ENCODE measurements at regions not wholly inside any gene's neighbourhood (a gene's known extent, or its start where the extent isn't known, plus 50 kb on each side); places are given as distances from the start of the nearest gene placed in this dataset.

DNA sequence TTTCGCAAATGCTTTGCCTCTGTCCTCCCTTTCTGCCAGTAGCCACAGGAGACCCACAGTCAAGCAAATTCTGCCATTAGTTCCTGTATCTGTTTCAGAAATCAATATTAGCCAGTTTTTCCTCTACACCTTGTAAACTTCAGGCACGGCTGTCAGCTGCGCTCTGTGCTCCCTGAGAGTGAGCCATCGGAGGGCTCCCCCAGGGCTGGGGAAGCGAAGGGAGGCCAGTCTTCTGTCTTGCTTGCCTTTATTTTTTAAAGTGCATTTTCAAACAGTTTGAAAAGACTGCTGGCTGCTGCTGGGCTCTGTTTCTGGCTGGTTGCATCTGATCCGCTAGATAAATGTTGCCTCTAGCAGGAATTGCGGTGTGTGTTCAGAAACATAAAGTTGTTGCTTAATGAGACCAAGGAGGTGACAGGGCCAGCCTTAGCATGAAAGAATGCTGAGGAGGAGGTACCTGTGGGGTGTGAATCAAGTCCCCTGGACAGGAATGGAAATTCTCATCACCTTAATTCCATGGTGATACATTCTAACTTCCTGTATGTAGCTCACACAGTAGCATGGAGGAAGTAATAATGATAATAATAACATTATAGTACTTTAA lies 421.7 kb upstream of the KIF2A start:
- Histone ChIP-seq H3K9ac (ENCODE audit: low read depth, low read length) (no peak overlapping the region), H3K4me1 (ENCODE audit: insufficient read depth, low read length) (no peaks in the 10 kb centered on the region), H3K4me3 (ENCODE audit: low read length) (no peak overlapping the region), H3K36me3 (ENCODE audit: insufficient read depth, low read length) (no peaks in the 10 kb centered on the region), H3K27me3 (ENCODE audit: insufficient read depth, low read length) (no peaks in the 10 kb centered on the region), H3K27ac (ENCODE audit: low read depth, low read length) (no peak overlapping the region), H3K9me3 (ENCODE audit: insufficient read depth, low read depth, low read length) (no peaks in the 10 kb centered on the region)
- WGBS = 94% methylated on average over 7 of the region's 7 CpGs

DNA sequence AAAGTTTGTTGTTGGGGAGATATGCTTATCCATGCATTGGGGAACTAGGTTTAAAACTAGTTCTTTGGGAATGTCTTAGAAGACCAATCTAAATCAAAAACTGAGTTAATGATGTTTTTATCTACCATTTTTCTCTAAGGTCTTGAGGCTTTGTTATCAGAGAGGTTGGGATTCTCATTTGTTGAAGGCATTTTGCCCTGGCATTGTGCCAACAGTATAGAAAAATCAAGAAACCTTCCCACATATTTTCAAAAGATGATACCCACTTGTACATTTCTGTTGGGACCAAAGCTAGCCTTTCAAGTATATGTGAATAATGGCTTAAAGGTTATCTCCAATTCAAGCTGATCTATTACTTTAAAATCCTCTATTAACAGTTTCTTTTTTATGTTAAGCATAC lies 419.8 kb upstream of the KIF2A start:
- H3K27ac ChIP-seq (ENCODE audit: low read depth, low read length) = no peak overlapping the region
- H3K9ac ChIP-seq (ENCODE audit: low read depth, low read length) = no peak overlapping the region
- no peaks in the 10 kb centered on the region for H3K9me3 ChIP-seq (ENCODE audit: insufficient read depth, low read depth, low read length)
- no peaks in the 10 kb centered on the region for H3K4me1 ChIP-seq (ENCODE audit: insufficient read depth, low read length)
- no peaks in the 10 kb centered on the region for H3K27me3 ChIP-seq (ENCODE audit: insufficient read depth, low read length)
- no peak overlapping the region for H3K4me3 ChIP-seq (ENCODE audit: low read length)
- no peaks in the 10 kb centered on the region for H3K36me3 ChIP-seq (ENCODE audit: insufficient read depth, low read length)

DNA sequence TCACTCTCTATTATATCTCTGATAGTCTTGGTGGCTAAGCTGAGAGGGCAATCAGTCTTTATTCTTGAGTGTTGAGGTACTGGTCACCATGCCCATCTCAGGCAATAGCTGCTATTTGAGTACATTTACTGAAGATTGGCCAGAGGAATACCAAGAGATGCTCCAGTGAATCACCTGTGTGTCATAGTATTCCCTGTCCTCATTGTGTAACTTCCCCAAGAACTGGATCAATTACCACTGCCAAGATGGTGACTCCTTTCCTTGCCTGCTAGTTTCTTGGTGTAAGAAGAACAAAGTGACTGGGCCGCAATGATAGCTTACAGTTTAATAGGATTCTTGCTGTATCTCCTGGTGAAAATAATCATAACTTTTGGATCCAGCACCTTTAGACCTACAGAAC lies 418.7 kb upstream of the KIF2A start:
- Histone ChIP-seq H3K9me3 (ENCODE audit: insufficient read depth, low read depth, low read length) (no peaks in the 10 kb centered on the region), H3K4me3 (ENCODE audit: low read length) (no peak overlapping the region), H3K36me3 (ENCODE audit: insufficient read depth, low read length) (no peaks in the 10 kb centered on the region), H3K4me1 (ENCODE audit: insufficient read depth, low read length) (no peaks in the 10 kb centered on the region), H3K9ac (ENCODE audit: low read depth, low read length) (no peak overlapping the region), H3K27me3 (ENCODE audit: insufficient read depth, low read length) (no peaks in the 10 kb centered on the region), H3K27ac (ENCODE audit: low read depth, low read length) (no peak overlapping the region)
- WGBS = 94% methylated on average over 1 of the region's 1 CpG

DNA sequence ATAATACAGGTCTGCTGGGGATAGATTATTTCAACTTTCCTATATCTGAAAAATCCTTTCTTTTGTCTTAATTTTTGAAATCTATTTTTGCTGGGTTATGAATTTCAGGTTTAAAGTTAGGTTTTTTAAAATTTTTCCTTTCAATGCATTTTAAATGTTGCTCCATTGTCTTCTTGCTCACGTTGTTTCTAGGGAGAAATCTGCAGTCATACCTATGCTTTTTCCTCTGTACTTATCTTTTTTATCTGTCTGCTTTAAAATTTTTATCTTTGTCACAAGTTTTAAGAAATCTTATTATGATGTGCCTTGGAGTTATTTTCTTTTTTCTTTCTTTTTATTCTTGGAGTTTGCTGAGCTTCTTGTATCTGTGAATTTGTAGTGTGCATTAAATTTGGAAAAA lies 412.0 kb upstream of the KIF2A start:
- Histone ChIP-seq H3K27me3 (ENCODE audit: insufficient read depth, low read length) (no peaks in the 10 kb centered on the region), H3K9ac (ENCODE audit: low read depth, low read length) (no peak overlapping the region), H3K27ac (ENCODE audit: low read depth, low read length) (no peak overlapping the region), H3K4me1 (ENCODE audit: insufficient read depth, low read length) (no peaks in the 10 kb centered on the region), H3K9me3 (ENCODE audit: insufficient read depth, low read depth, low read length) (peaks cover 16% of the 10 kb centered on the region), H3K4me3 (ENCODE audit: low read length) (no peak overlapping the region), H3K36me3 (ENCODE audit: insufficient read depth, low read length) (no peaks in the 10 kb centered on the region)
- 91% methylated on average over 1 of the region's 1 CpG for WGBS

DNA sequence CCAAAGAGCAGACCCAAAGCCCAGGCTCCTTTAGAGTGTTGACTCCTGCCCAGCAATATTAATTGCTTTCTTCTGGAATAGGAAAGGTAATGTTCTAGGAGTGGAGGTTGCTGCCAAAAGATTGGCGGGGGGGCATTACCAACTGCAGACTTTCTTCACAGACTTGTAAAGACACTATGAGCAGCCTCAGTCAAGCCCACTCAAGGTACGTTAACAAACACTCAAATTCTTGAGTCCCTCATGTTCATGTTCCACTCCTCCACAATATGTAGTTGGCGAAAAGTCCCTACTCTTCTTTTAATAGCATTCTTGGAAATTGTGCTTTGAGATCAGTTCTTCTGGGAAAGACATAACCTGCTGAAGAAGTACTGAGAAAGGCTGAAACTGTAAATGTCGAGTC lies 409.2 kb upstream of the KIF2A start:
- Histone ChIP-seq H3K4me3 (ENCODE audit: low read length) (no peak overlapping the region), H3K4me1 (ENCODE audit: insufficient read depth, low read length) (no peaks in the 10 kb centered on the region), H3K36me3 (ENCODE audit: insufficient read depth, low read length) (no peaks in the 10 kb centered on the region), H3K9ac (ENCODE audit: low read depth, low read length) (no peak overlapping the region), H3K27ac (ENCODE audit: low read depth, low read length) (no peak overlapping the region), H3K9me3 (ENCODE audit: insufficient read depth, low read depth, low read length) (peaks cover 16% of the 10 kb centered on the region), H3K27me3 (ENCODE audit: insufficient read depth, low read length) (no peaks in the 10 kb centered on the region)
- 96% methylated on average over 3 of the region's 4 CpGs for WGBS

DNA sequence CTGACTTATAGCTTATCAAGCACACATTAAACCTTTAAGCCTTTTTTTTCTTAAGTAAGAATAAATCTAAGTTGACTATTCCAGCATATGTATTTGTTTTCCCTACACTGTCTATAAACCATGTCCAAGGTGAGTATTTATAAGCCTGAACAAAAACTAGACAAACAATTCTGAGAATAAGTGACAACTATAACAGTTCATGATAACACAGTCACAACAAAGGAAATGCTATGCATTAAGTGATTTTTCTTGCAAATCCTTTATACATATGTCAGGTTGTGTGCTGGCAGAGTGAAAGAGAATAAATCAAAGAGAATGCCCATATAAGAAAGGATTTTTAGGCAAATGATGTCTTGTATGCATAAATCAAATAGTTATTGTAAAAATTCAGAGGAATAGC lies 408.8 kb upstream of the KIF2A start:
- no peak overlapping the region for H3K27ac ChIP-seq (ENCODE audit: low read depth, low read length)
- no peaks in the 10 kb centered on the region for H3K36me3 ChIP-seq (ENCODE audit: insufficient read depth, low read length)
- no peaks in the 10 kb centered on the region for H3K27me3 ChIP-seq (ENCODE audit: insufficient read depth, low read length)
- H3K4me3 ChIP-seq (ENCODE audit: low read length) = no peak overlapping the region
- H3K9ac ChIP-seq (ENCODE audit: low read depth, low read length) = no peak overlapping the region
- H3K4me1 ChIP-seq (ENCODE audit: insufficient read depth, low read length) = no peaks in the 10 kb centered on the region
- H3K9me3 ChIP-seq (ENCODE audit: insufficient read depth, low read depth, low read length) = peaks cover 16% of the 10 kb centered on the region

DNA sequence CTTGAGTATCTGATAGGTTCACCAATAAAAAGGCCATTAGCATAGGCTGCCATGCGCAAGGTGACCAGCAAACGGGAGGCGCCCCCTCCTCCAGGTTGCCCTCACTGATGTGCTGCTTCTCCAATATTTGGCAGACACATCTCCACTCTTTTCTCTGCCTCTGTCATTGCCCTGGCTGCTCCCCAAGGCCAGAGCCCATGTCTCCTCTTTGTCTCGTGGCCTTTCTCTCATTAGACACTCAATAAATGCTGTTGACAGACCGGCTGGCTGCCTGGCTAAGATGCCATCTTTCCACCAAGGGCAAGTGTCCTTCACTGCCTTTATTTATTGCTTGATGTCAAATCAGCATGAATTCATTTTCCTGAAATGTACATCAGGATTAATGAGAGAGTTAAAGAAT lies 404.0 kb upstream of the KIF2A start:
- Histone ChIP-seq H3K36me3 (ENCODE audit: insufficient read depth, low read length) (no peaks in the 10 kb centered on the region), H3K27ac (ENCODE audit: low read depth, low read length) (no peak overlapping the region), H3K4me1 (ENCODE audit: insufficient read depth, low read length) (no peaks in the 10 kb centered on the region), H3K27me3 (ENCODE audit: insufficient read depth, low read length) (no peaks in the 10 kb centered on the region), H3K9me3 (ENCODE audit: insufficient read depth, low read depth, low read length) (no peaks in the 10 kb centered on the region), H3K9ac (ENCODE audit: low read depth, low read length) (no peak overlapping the region), H3K4me3 (ENCODE audit: low read length) (no peak overlapping the region)
- WGBS = 89% methylated on average over 5 of the region's 5 CpGs

DNA sequence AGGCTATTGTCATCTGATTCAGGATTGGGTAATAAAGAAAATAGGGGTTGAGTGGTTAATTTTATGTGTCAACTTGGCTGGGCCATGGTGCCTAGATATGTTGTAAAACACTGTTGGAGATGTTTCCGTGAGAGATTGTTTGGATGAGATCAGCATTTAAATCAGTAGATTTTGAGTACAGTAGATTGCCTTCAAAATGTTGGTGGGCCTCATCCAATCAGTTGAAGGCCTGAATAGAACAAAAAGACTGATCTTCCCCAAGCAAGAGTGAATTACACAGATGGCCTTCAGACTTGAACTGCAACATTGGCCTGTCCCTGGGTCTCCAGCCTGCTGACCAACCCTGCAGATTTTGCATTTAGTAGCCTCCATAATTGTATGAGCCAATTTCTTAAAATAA lies 401.3 kb upstream of the KIF2A start:
- no peaks in the 10 kb centered on the region for H3K9me3 ChIP-seq (ENCODE audit: insufficient read depth, low read depth, low read length)
- H3K27ac ChIP-seq (ENCODE audit: low read depth, low read length) = no peak overlapping the region
- H3K9ac ChIP-seq (ENCODE audit: low read depth, low read length) = no peak overlapping the region
- no peaks in the 10 kb centered on the region for H3K27me3 ChIP-seq (ENCODE audit: insufficient read depth, low read length)
- H3K36me3 ChIP-seq (ENCODE audit: insufficient read depth, low read length) = no peaks in the 10 kb centered on the region
- 88% methylated on average over 1 of the region's 1 CpG for WGBS
- no peak overlapping the region for H3K4me3 ChIP-seq (ENCODE audit: low read length)
- no peaks in the 10 kb centered on the region for H3K4me1 ChIP-seq (ENCODE audit: insufficient read depth, low read length)

DNA sequence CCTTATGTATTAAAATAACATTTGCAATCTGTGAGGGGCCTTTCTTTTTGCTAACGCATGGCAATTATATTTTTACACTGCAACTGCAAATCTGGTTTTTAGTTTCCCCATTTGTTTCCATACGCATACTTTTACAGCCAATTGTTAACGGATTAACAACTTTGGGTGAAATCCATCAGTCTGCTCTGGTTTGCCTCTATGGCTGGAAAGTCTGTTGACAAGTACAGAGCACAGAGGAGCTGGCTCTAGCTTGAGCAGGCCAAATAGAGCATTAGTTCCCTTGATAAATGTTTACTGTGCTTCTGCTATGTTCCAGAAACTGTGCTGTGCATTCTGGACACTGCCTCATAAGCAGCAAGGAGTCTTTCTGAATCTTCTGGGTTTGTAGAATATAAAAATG lies 400.4 kb upstream of the KIF2A start:
- WGBS = 90% methylated on average over 3 of the region's 3 CpGs
- Histone ChIP-seq H3K27ac (ENCODE audit: low read depth, low read length) (no peak overlapping the region), H3K4me3 (ENCODE audit: low read length) (no peak overlapping the region), H3K36me3 (ENCODE audit: insufficient read depth, low read length) (no peaks in the 10 kb centered on the region), H3K9ac (ENCODE audit: low read depth, low read length) (no peak overlapping the region), H3K27me3 (ENCODE audit: insufficient read depth, low read length) (no peaks in the 10 kb centered on the region), H3K4me1 (ENCODE audit: insufficient read depth, low read length) (no peaks in the 10 kb centered on the region), H3K9me3 (ENCODE audit: insufficient read depth, low read depth, low read length) (no peaks in the 10 kb centered on the region)

DNA sequence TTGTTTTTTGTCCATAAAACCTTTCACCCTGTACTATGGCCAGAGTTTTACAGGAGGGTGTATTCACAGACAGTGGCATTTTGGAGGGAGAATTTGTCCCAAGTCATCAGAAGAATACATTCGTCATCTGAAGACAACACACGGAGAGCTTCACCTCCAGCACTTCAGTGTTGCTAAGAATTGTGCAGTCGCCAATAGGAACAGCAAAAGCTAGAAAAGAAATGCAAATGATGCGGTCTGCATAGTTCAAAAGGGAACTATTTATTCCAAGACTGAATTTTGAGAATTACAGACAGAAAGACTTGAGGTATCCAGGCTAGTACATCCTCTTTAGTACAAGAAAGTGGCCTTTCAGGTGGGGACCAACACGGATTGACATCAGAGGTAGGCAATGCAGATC lies 399.2 kb upstream of the KIF2A start:
- H3K4me1 ChIP-seq (ENCODE audit: insufficient read depth, low read length) = no peaks in the 10 kb centered on the region
- H3K4me3 ChIP-seq (ENCODE audit: low read length) = no peak overlapping the region
- H3K9ac ChIP-seq (ENCODE audit: low read depth, low read length) = no peak overlapping the region
- no peak overlapping the region for H3K27ac ChIP-seq (ENCODE audit: low read depth, low read length)
- 89% methylated on average over 5 of the region's 5 CpGs for WGBS
- H3K9me3 ChIP-seq (ENCODE audit: insufficient read depth, low read depth, low read length) = no peaks in the 10 kb centered on the region
- H3K36me3 ChIP-seq (ENCODE audit: insufficient read depth, low read length) = no peaks in the 10 kb centered on the region
- H3K27me3 ChIP-seq (ENCODE audit: insufficient read depth, low read length) = no peaks in the 10 kb centered on the region

DNA sequence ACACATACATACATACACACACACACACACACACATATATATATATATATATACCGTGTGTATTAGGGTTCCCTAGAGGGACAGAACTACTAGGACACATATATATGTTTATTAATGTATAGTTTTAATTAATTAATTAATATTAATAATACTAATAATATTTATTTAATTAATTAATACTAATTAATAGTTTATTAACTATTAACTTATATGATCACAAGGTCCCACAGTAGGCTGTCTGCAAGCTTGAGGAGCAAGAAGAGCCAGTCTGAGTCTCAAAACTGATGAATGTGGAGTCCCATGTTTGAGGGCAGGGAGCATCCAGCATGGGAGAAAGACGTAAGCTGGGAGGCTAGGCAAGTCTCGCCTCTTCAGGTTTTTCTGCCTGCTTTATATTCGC lies 398.0 kb upstream of the KIF2A start:
- H3K27me3 ChIP-seq (ENCODE audit: insufficient read depth, low read length) = no peaks in the 10 kb centered on the region
- peaks cover 4% of the 10 kb centered on the region; the same call in 1 of the 2 replicates for H3K9me3 ChIP-seq (ENCODE audit: insufficient read depth, low read depth, low read length)
- WGBS = 97% methylated on average over 3 of the region's 4 CpGs
- H3K9ac ChIP-seq (ENCODE audit: low read depth, low read length) = no peak overlapping the region
- H3K4me1 ChIP-seq (ENCODE audit: insufficient read depth, low read length) = no peaks in the 10 kb centered on the region
- no peak overlapping the region for H3K27ac ChIP-seq (ENCODE audit: low read depth, low read length)
- no peak overlapping the region for H3K4me3 ChIP-seq (ENCODE audit: low read length)
- H3K36me3 ChIP-seq (ENCODE audit: insufficient read depth, low read length) = no peaks in the 10 kb centered on the region

DNA sequence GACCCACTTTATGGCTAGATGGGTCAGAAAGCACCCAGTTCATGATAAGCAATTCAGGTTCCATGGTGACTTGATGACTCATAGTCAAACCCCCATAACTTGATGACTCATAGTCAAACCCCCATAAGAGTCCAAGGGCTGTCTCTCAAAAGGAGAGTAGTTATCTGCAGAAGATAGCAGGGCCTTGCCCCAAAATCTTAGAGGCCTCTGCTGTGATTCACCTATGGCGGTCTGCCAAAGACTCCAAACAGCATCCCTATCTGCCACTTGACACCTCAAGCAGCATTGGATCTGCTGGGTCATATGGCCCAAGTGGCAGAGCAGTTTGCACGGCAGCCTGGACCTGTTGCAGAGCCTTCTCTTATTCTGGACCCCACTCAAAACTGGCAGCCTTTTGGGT lies 395.2 kb upstream of the KIF2A start:
- Histone ChIP-seq H3K4me1 (ENCODE audit: insufficient read depth, low read length) (no peaks in the 10 kb centered on the region), H3K27me3 (ENCODE audit: insufficient read depth, low read length) (no peaks in the 10 kb centered on the region), H3K9ac (ENCODE audit: low read depth, low read length) (no peak overlapping the region), H3K27ac (ENCODE audit: low read depth, low read length) (no peak overlapping the region), H3K4me3 (ENCODE audit: low read length) (no peak overlapping the region), H3K36me3 (ENCODE audit: insufficient read depth, low read length) (no peaks in the 10 kb centered on the region), H3K9me3 (ENCODE audit: insufficient read depth, low read depth, low read length) (peaks cover 9% of the 10 kb centered on the region; the same call in 1 of the 2 replicates)
- WGBS = 93% methylated on average over 2 of the region's 2 CpGs
